ENCODE measurements at regions not wholly inside any gene's neighbourhood (a gene's known extent, or its start where the extent isn't known, plus 50 kb on each side); places are given as distances from the start of the nearest gene placed in this dataset.
"Not testable (repeated sequence)": the region's sequence is repeated elsewhere in the genome, so short reads cannot be mapped to it uniquely, and the experiment has no call there.

DNA sequence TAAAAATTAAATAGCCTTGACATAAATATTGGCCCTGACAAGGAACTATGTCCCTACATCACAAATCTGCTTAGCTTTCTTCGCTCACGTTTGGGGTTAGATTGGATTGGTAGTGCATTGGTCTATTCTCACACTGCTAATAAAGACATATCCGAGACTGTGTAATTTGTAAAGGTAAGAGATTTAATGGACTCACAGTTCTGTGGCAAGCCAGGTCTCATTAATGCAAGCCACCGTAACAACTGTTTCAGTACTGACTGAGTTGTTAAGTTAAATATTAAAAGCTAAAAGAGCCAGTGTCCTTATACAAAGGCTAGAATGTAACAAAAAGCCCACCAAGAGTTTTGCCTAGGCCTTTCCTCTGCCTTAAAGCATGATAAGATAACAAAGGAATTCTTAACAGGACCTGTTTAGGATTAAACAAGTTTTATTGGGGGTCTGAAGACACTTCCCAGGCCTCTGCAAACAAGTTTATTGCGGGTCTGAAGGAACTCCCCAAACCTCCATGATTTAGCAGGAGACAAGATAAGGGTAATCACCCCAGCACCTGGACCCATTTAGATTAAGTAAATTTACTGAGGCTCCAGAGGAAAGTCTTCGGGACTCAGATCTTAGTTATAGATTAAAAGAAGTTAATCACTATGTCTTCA is 88.2 kb upstream of the PTGDR start:
- DNase-seq (no peak), ATAC-seq (no peak)
- H3K4me1 ChIP-seq (ENCODE audit: low read depth) = no peaks in the 10 kb centered on the region
- intact Hi-C loops (cut with DNase I, micrococcal nuclease) = no loop called here
- TF ChIP-seq, protein P1, sequence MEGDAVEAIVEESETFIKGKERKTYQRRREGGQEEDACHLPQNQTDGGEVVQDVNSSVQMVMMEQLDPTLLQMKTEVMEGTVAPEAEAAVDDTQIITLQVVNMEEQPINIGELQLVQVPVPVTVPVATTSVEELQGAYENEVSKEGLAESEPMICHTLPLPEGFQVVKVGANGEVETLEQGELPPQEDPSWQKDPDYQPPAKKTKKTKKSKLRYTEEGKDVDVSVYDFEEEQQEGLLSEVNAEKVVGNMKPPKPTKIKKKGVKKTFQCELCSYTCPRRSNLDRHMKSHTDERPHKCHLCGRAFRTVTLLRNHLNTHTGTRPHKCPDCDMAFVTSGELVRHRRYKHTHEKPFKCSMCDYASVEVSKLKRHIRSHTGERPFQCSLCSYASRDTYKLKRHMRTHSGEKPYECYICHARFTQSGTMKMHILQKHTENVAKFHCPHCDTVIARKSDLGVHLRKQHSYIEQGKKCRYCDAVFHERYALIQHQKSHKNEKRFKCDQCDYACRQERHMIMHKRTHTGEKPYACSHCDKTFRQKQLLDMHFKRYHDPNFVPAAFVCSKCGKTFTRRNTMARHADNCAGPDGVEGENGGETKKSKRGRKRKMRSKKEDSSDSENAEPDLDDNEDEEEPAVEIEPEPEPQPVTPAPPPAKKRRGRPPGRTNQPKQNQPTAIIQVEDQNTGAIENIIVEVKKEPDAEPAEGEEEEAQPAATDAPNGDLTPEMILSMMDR (IDR thresholded peaks at IDR 0.05) = no peak
- H3K36me3 ChIP-seq (ENCODE audit: low read depth) = no peaks in the 10 kb centered on the region
- no peak overlapping the region for H3K4me3 ChIP-seq
- H3K9me3 ChIP-seq = no peaks in the 10 kb centered on the region

DNA sequence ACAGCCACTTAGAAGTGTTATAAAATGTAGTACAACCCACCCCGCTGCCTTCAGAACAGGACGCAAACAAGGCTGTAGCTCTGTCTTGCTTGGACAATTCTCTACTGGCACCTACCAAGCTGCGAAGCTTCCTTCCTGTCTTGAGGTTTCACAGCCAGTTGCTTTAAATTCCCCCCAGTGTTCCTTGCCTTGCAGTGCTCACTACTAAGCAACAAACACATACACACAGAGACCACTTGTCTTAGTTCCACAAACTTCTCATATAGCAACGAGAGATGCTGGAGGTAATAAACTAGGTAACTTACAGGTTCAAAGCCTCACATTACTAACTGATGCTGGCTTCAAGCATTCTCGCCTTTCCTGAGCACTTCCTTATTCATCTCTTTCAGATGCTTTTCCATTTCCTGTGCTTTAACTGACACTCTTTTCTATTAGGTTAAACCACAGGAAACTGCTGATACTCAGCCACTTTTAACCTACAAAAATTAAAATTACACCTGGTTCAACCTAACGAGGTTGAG is 91.5 kb upstream of the PTGDR start:
- Histone ChIP-seq H3K36me3 (ENCODE audit: low read depth) (no peaks in the 10 kb centered on the region), H3K4me3 (no peak overlapping the region), H3K4me1 (ENCODE audit: low read depth) (no peaks in the 10 kb centered on the region), H3K9me3 (peaks cover 22% of the 10 kb centered on the region)
- peak in 1 of 3 donors; percentile 11 for DNase-seq
- TF ChIP-seq, protein P1 (IDR thresholded peaks at IDR 0.05) = no peak
- ATAC-seq = peak; percentile 89
- intact Hi-C loops (cut with DNase I, micrococcal nuclease) = no loop called here

DNA sequence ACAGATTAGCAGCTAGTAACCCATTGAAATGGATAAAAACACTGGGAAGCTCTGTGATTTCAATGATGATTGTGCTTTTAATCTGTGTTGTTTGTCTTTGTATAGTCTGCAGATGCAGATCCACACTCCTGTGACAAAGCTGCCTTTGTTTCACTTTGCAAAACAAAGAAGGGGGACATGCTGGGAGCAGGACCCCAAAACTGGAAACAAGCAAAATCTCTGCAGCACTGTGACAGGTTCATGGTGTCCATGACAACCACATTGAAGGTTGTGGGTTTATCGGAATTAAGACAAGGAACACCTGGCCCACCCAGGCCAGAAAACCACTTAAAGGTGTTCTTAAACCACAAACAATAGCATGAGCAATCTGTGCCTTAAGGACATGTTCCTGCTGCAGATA is 95.6 kb upstream of the PTGDR start:
- H3K4me1 ChIP-seq (ENCODE audit: low read depth); ATAC-seq; intact Hi-C loops (cut with DNase I, micrococcal nuclease); DNase-seq; H3K4me3 ChIP-seq; H3K36me3 ChIP-seq (ENCODE audit: low read depth): not testable (repeated sequence)
- peaks cover 27% of the 10 kb centered on the region for H3K9me3 ChIP-seq

GRCh38 chr14:52166822-52167221 is 98.0 kb upstream of the NID2 start:
- Histone ChIP-seq H3K4me1 (ENCODE audit: low read depth) (no peaks in the 10 kb centered on the region), H3K9me3 (peaks cover 12% of the 10 kb centered on the region), H3K36me3 (ENCODE audit: low read depth) (no peaks in the 10 kb centered on the region), H3K4me3 (no peak overlapping the region)
- no peak for DNase-seq
- intact Hi-C loops (cut with DNase I, micrococcal nuclease) = no loop called here
- TF ChIP-seq, protein P1 (IDR thresholded peaks at IDR 0.05) = no peak
- no peak for ATAC-seq

DNA sequence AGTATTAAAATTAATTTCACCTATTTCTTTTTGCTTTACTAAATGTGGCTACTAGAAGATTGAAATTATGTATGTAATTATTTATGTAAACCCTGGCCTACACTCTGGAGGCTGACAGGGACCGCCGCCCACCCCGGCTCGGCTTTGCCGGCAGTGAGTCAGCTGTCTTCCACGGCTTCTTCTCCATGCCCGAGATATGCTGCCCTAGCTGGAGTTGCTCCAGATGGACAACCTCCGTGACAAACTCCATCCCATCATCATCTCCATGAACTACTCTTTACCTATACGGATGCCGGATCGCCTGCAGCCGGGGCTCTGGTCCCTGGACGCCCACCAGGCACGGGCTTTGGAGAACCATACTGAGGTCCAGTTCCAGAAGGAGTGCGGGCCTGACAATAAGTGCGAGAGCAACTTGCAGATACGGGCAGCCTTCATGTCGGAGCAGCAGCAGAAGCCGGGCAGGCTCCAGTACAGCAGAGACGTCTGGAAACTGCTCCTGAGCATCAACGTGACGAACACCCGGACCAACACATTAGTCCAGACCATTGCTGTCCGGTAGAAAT is 86.9 kb upstream of the NID2 start:
- DNase-seq (no peak), ATAC-seq (no peak)
- Histone ChIP-seq H3K4me3 (no peak overlapping the region), H3K4me1 (ENCODE audit: low read depth) (no peaks in the 10 kb centered on the region), H3K36me3 (ENCODE audit: low read depth) (no peaks in the 10 kb centered on the region), H3K9me3 (no peaks in the 10 kb centered on the region)
- TF ChIP-seq, protein P1 (IDR thresholded peaks at IDR 0.05) = no peak
- intact Hi-C loops (cut with DNase I, micrococcal nuclease) = no loop called here

DNA sequence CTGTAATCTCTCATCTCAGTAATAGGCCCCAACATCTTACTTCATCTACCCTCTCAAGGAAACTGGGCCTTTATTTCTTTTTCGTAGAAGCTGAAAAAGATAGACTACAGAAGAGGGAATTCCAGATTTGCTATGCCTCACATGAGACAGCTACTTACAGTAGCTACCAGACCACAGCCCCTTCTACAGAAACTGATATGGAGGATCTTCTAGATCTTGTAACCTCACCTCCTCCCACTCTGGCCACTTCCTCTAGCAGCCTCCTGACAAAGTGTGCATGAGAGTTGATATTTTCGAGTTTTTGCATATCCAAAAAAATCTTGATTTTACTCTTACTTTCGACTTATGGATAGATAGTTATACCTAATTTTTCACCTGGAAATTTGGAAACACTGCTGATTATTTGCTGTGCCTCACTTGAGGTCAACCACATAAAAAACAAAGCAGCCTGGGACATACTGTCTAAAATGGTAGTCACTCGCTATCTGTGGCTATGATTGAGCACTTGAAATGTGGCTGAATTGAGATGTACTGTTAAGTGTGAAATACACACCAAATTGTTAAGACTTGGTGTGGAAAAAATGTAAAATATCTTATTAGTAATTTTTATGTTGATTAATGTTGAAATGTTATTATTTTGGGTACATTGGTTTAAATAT is 86.3 kb upstream of the NID2 start:
- Histone ChIP-seq H3K4me3 (no peak overlapping the region), H3K9me3 (no peaks in the 10 kb centered on the region), H3K36me3 (ENCODE audit: low read depth) (no peaks in the 10 kb centered on the region), H3K4me1 (ENCODE audit: low read depth) (no peaks in the 10 kb centered on the region)
- DNase-seq (no peak), ATAC-seq (peak; percentile 36)
- intact Hi-C loops (cut with DNase I, micrococcal nuclease) = no loop called here
- TF ChIP-seq, protein P1 (IDR thresholded peaks at IDR 0.05) = no peak

Data from mucosa of descending colon (tissue), 3 donors.